ENCODE measurements at regions not wholly inside any gene's neighbourhood (a gene's known extent, or its start where the extent isn't known, plus 50 kb on each side); places are given as distances from the start of the nearest gene placed in this dataset.
"Not testable (repeated sequence)": the region's sequence is repeated elsewhere in the genome, so short reads cannot be mapped to it uniquely, and the experiment has no call there.

DNA sequence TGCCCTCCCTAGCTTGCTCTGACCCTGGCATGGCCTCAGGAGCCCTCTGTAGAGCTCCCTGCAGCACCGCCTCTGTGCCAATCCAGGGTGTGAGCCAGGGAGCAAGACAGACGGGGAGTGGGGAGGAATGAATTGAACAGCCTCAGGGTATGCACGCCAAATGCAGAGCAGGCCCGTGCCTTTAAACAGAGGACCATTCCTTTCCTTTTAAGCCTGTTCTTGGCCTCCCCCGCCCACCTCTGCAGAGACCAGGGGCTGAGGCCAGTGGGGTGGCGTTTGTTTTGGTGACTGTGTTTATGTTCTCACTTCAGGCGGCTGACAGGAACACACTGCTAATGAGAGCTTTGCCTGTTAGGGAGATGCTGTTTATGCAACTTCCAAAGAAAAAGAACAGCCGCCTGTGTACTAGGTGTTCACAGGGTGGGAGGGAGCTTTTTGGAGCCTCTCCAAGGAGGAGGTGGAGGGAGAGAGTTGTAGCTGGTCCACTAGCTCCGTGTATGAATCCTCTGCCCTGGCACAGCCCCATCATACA lies 528.1 kb upstream of the DPP6 start:
- DNase-seq: peak; percentile 43

DNA sequence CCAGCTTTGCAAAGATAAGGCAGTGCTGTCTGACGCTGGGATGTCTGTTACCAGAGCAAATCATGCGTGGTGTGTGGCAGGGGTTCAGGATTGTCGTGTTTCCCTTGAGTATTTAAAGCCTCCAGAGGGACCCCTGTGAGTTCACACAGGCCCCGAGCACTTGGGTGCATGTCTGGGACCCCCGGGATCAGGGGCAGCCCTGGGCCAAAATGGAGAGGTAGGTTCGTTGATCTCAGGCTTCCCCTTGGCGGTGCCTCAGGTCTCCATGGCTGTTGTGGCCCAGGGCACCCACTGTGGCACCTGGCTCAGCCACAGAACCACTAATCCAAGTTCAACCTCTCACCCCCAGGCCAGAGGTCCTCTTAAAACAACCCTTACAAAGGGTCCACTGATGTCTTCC lies 523.1 kb upstream of the DPP6 start:
- no peak for DNase-seq

DNA sequence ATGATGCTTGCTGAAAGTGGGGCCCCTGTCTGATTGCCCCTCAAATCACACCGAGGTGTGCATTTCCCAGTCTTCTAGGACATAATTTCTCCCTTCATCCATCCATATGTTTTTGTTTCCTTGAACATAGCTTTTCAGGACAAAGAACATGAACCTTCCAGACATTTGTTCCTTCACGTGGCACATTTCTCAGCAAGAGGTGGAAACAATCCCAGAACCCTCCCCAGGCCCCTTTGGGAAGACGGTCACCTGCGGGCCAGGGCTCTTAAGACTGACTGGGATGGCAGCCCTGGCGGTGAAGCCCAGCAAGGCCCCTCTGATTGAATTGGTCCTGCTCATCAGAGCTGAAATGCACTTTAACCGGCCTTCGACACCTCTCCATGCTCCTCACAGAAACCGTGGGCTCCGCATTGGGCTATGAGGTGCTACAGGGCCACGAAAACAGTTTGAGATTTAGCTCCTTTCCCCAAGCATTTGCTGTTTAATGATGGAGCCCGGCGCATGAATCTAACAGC lies 522.5 kb upstream of the DPP6 start:
- no peak for DNase-seq

DNA sequence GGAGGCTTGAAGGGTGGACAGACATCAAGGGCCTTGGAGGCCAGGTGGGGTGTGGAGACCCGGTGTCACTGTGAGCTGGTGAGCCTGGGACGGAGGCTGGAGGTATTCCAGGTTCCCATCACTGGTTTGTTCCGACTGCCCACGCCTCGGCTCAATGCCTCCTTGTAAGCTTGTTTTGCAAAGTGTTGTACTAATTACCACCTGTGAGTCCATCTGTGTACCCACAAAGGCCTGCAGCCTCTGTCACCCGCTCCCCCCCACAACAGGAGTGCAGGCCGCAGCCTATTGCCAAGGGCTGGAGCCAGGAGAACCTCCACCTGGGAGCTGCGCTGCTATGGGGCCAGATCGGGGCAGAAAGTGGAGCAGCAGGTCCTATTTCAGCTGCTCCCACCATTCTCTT lies 521.8 kb upstream of the DPP6 start:
- no peak for DNase-seq

DNA sequence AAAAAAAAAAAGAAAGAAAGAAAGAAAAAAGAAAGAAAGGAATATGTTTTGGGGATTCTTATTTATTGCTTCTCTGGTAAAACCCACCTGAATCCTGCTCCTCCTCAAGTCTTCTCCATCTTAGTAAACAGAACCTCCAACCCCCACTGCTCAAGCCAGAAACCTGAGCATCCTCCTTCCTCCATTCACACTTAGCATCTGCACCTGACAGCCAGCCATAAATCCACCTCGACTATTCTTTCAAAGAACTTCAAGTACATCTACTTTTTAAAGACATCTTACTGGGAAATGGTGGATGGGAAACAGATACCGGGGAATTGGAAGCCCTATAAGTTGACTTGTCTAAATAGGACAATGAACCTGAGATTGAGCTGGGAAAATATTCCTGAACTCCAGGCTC lies 519.9 kb upstream of the DPP6 start:
- no peak for DNase-seq

DNA sequence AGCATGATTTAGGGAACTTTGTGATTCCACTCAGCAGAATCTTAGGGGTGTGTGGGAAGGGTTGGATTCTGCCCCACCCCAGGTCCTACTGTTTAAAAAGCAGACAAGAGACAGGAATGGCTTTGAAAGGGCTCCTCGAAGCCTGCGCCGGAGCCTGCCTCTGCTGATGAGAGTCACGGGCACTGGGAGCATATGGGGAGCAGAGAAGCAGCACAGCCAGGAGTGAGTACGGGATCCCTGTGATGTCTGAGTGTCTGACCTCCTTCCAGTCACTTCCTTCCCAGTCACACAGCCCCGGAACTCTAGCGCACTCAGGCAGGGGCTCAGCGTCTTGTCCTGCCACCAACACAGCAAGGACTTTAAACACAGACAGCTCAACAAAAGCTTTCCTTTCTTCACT lies 514.9 kb upstream of the DPP6 start:
- no peak for DNase-seq

DNA sequence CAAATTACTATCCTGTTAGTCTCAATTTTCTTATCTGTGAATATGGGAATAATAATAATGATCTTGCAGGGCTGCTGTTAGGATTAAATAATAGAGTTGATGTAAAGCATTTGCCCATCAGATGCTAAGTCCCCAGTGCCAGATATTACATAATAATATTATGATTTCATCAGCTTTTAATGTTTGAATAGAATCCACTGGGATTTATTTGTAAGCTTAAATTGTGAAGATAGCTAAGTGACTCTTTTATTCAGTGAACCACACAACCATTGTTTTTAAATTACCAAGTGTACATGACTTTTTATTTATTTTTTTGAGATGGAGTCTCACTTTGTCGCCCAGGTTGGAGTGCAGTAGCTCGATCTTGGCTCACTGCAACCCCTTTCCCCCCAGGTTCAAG lies 510.3 kb upstream of the DPP6 start:
- DNase-seq: no peak

DNA sequence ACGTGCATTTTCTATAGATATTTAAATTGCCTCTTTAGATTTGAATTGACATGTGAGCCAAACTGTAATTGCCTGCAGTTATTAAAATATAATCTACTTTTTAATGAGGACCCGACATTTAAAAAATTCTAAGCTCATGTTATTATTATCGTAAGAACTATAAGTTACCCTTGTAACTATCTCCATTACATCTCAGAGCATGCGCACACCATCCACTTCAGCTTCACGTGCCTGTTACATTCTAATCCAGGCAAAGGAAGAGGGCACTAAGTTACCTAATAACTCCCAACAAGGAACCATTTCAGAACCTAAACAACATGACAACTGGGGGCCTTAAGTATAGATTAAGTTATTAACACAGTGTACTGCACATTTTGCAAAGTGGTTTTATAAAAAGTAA lies 509.0 kb upstream of the DPP6 start:
- no peak for DNase-seq

DNA sequence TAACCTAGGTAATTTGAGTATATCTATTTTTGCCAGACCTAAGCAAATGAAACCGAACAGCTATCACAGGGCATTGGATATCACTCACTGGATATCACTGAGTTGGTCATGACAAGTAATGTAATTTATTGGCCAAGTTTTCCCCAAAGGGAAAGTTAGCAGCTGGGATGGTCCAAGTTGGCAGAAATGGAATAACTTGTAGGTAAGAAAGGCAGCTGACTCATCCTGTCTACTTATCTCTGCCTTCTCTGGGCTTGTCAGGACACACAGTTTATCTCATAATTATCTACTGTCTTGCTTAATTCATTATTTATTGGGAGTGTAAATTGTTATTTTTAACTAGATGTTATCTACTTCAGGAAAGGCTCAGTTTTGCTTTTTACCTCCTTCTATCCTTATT lies 502.0 kb upstream of the DPP6 start:
- DNase-seq: no peak

DNA sequence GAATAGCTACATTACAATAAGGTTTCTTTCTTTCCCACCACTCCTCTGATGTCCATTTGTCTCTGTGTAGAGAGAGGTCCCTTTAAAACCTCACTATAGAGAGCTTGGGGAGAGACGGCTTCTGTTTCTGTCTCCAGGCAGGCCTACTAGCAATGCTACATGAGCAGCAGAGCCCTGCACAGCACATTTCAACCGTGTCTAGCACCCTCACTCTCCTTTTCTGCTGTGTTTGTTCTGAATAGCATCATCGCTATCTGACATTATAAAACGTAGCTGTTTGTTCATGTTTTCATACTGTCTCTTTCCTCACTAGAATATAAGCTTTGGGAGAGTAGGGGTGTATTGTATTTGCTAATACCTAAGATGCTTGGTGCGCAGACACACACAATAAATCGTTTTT lies 487.8 kb upstream of the DPP6 start:
- no peak for DNase-seq

DNA sequence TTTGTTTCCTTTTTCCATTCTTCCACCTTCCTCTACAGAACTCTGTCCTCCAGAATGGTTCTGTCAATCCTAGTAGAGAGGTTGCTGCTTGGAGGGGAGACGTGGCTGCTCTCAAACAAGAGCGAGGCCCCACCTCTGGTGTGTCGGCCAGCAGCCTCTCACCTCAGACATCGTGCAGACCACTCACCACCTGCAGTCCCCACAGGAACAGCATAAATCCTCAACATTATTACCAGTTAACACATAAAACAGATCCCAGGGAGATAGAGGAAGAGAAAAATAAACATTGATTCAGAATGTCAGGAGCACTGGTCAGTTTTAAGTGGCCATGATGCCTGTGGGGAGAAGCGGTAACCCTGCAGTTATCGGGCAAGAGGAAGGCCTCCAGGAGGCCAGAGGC lies 485.9 kb upstream of the DPP6 start:
- no peak for DNase-seq

DNA sequence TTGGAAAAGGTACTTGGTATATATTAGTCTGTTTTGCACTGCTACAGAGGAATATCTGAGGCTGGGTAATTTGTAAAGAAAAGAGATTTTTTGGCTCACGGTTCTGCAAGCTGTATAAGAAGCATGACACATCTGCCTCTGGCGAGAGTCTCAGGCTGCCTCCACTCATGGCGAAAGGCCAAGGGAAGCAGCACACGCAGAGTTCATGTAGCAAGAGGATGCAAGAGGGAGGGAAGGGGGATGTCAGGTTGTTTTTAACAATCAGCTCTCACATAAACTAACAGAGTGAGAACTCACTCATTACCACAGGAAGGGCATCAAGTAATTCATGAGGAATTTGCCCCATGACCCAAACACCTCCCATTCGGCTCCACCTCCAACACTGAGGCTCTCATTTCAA lies 484.8 kb upstream of the DPP6 start:
- DNase-seq: peak; percentile 57

DNA sequence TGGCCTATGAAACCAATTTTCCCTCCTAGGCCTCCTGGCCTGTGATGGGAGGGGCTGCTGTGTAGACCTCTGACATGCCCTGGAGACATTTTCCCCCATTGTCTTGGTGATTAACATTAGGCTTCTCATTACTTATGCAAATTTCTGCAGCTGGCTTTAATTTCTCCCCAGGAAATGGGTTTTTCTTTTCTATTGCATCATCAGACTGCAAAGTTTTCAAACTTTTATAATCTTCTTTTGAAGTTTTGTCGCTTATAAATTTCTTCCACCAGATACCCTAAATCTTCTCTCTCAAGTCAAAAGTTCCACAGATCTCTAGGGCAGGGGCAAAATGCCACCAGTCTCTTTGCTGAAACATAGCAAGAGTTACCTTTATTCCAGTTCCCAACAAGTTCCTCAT lies 482.7 kb upstream of the DPP6 start:
- not testable (repeated sequence) for DNase-seq

DNA sequence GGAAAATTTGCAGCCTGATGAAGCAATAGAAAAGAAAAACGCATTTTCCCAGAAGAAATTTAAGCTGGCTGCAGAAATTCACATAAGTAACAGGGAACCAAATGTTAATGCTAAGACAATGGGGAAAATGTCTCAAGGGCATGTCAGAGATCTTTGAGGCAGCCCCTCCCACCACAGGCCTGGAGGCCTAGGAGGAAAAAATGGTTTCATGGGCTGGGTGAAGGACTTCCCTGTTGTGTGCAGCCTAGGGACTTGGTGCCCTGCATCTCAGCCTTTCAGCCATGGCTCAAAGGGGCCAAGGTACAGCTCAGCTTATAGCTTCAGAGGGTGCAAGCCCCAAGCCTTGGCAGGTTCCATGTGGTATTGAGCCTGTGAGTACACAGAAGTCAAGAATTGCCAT lies 476.1 kb upstream of the DPP6 start:
- DNase-seq: no peak

DNA sequence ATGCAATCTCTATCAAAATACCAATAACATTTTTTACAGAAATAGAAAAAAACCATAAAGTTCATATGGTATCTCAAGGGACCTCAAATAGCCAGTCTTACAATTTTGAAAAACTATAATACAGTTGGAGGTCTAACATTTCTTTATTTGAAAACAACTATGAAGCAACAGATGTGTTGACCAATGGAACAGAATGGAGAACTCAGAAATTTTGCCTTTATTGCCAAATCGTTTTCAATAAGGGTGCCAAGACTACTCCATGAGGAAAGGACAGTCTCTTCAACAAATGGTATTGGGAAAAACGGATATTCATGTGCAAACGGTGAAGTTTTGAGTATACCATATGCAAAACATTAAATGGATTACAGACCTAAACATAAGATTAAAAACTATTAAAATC lies 470.8 kb upstream of the DPP6 start:
- DNase-seq: no peak

DNA sequence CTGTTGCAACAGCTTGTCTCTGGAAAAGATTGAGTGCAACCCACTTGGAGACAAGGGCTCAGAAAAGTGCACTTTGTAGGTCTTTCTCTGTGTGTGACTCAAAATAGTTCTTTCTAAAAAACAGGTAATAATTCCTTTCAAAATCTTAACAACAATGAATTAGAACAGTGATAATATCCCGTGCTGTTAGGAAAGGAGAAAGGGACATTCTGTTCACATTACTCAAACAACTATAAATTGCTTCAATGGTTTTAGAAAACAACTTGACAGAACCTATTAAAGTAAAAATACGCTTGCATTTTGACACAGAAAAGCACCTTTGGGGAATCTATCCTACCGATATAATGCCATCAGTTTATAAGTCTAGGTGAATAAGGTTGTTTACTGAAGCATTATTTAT lies 468.1 kb upstream of the DPP6 start:
- DNase-seq: no peak

DNA sequence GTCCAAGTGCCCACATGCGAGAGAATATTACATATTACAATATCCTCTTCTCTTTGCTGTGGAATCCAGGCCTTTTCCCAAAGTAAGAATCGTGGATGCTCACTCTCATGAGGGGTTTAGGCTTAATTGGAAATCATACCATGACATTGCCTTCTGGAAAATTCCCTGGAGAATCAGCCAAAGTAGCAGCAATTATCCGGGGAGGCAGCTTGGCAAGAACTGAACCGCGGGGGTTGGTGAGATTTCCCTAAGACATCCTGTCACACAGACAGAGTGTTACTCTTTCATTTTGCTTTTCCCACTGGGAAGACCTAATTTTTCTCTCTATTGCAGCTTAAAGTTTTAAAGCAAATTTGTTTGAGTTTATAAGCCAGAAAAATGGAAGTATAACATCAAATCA lies 463.6 kb upstream of the DPP6 start:
- DNase-seq: no peak

DNA sequence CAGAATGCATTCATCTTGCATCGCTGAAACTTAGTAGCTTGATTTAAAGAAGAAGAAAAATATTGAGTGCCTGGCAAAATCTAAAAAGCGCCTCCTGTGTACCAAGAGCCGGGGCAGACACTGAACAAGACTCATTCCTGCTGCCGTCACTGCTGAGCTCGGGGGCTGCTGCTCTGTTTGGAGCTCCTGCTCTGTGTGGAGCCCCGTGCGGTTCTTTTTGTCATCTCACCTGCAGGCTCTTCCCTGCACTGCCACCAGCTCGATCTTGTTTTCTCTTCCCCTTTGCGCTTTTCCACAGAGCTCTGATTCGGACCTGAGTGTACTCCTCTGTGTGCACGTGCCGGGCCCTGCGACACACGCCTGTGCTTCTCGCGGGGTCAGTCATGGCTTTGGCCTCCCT lies 462.1 kb upstream of the DPP6 start:
- DNase-seq: no peak

DNA sequence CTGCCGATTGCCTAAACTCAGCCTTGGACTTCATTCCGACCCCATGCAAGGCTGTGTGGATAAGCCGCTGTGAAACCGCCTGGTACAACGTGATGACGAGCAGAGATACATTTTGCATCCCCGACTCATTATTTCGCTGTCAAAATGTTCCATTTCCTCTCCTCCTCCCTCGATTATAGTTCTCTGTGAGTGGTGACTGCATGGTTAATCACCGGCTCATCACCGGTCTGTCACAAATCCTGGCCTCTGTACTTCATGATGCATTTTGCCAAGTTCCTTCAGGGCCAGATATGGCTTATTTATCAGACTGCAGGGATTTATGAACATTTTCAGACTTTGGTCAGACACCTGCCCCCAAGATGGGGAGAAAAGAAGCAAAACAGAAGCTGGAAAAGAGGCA lies 461.6 kb upstream of the DPP6 start:
- DNase-seq: no peak

DNA sequence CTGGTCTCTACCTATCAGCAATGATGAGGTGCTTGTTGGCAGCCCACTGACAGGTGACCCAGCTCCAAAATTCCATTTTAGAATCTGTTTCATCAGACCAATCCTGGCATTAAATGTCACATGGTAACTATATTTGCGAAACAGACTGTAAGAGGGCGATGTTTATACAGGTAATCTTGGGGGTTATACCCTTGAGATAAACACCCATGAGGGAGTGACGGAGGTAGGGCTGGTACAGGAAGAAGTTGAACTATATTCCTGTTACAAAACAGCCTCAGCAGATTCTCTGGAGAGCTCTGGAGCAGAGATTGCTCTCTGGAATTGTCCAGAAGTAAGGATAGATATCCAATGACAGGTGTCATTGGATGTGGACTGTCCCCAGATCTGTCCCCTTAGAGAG lies 444.8 kb upstream of the DPP6 start:
- DNase-seq: no peak

DNA sequence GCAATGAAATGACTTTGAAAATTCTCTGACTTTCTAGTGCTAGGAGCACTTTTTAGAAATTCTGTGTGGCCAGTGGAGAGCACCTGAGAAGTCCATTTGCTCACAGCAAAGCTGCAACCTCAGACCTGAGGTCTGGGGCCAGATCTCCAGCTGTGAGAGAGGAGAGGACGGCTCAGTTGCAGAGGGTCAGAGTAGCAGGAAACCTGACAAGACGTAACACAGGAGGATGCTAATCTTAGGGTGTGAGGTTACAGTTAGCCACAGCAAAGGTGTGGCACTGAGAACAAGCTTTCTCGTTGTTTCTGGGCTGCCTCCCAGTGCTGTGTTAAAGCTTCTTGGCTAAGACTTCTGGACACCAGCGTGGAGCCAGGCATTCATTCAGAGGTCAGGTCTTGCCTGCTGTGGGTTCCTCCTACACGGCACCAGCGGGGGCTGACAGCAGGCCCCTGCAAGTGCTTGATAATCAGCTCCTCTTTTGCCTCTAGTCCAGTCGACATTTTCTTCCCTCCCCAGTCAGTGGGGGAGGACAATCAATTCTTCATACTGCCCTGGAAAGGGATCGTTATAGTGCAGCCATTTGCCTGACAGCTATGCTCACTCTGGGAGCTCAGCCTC lies 435.4 kb upstream of the DPP6 start:
- DNase-seq: no peak

DNA sequence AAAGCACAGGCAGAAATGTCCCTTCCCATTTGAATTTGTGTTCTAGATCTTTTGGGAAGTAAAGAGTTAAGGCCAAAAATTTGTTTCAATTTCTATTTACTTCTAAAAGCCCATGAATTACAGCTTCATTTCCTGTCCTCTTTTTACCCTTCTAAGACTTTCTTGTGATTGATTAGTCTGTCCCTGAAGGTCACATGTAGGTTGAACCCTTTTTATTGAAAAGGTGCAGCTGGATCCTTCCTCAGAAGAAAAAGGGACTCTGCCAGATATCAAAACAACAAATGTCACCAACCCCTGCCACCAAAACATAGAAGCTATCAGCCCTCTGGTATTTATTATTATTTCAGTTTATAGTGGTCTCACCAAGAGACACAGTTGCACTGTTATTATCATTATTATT lies 424.9 kb upstream of the DPP6 start:
- peak; percentile 68 for DNase-seq

DNA sequence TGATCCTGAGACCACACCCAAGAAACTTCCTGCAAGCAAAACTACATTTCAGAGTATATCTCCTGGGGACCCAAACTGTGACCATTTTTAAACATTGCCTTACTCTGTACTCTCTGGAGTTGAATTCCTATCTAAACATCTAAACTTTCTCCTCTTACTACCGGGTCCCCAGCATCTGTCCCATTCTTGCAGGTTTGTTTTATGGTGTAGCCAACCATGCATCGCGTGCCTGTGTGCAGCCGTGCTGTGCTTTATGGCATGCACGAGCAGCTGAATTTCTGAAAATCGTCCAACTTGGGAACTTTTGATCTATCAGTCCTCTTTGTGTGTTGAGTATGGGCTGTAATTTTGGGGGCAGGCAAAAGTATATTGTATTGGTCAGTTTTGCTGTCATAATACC lies 423.8 kb upstream of the DPP6 start:
- DNase-seq: no peak

DNA sequence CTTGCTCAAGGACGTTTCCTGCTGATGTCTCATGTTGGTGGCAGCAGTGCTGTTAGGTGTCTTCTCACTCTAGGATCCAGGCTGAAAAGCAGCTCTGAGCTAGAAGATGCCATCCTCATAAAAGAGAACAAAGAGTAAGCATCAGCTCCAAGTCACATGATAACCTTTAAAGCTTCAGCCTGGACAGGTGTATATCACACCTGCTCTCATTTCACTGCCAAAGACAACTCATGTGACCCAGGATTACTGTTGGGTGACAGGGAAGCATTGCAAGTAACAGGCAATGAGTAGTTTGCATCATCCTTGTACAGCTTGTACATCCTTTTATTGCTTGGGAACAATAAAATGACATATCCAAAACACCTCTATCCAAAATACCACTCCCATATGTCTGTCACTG lies 423.4 kb upstream of the DPP6 start:
- no peak for DNase-seq
